ENCODE measurements at regions not wholly inside any gene's neighbourhood (a gene's known extent, or its start where the extent isn't known, plus 50 kb on each side); places are given as distances from the start of the nearest gene placed in this dataset.

DNA sequence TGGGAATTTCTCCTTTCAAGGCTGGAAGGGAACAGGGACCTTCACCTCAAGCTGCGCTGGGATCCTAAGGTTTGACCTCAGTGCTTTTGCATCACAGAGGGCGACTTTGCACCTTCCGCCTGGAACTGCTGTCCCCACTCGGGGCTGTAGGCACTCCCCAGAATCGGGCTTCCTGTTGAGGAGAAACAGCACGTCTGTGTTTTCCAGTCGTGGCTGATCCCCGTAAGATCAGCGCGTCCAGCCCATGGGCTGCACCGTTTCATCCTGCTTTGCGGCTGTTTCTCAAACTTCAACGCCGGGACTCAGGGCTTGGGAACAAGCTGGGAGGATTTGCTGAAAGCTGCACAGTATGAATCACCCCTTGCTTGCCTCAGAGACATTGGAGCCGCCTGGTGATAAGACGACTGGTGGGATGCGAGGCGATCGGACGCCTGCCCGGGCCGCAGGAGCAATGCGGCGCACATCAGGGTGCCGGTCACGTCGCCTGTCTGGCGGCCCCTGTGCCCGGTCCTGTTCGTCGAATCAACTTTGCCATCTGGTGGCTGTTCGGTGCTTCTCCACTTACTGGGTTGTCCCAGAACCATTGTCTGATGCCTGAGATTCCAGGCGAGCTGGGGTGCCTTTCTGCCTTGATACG lies 53.6 kb upstream of the FRMD1 start:
- H3K27ac ChIP-seq (ENCODE audit: insufficient read depth, low read length, poor library complexity, severe bottlenecking): no peak overlapping the region
- no peaks in the 10 kb centered on the region for H3K4me1 ChIP-seq (ENCODE audit: control insufficient read depth, insufficient read depth, low read length, poor library complexity, severe bottlenecking)
- DNase-seq: no peak
- no peak overlapping the region for H3K27ac Mint-ChIP-seq
- H3K36me3 Mint-ChIP-seq: no peaks in the 10 kb centered on the region
- H3K4me1 Mint-ChIP-seq: no peaks in the 10 kb centered on the region
- H3K36me3 ChIP-seq (ENCODE audit: control insufficient read depth, insufficient read depth, low read length): no peaks in the 10 kb centered on the region
- H3K4me3 ChIP-seq (ENCODE audit: low read depth, low read length): no peak overlapping the region
- no peak overlapping the region for H3K4me3 Mint-ChIP-seq
- H3K27me3 Mint-ChIP-seq: peaks cover 4% of the 10 kb centered on the region
- H3K9me3 ChIP-seq (ENCODE audit: control insufficient read depth in 2 of 2, low read length in 2 of 2): no peaks in the 10 kb centered on the region
- ATAC-seq (ENCODE audit: low read depth in 2 of 2): no peak
- H3K27me3 ChIP-seq (ENCODE audit: control insufficient read depth, insufficient read depth, low read length): no peaks in the 10 kb centered on the region
- H3K9me3 Mint-ChIP-seq: peaks cover 0 to 4% (median 0%) of the 10 kb centered on the region in 7 donors

DNA sequence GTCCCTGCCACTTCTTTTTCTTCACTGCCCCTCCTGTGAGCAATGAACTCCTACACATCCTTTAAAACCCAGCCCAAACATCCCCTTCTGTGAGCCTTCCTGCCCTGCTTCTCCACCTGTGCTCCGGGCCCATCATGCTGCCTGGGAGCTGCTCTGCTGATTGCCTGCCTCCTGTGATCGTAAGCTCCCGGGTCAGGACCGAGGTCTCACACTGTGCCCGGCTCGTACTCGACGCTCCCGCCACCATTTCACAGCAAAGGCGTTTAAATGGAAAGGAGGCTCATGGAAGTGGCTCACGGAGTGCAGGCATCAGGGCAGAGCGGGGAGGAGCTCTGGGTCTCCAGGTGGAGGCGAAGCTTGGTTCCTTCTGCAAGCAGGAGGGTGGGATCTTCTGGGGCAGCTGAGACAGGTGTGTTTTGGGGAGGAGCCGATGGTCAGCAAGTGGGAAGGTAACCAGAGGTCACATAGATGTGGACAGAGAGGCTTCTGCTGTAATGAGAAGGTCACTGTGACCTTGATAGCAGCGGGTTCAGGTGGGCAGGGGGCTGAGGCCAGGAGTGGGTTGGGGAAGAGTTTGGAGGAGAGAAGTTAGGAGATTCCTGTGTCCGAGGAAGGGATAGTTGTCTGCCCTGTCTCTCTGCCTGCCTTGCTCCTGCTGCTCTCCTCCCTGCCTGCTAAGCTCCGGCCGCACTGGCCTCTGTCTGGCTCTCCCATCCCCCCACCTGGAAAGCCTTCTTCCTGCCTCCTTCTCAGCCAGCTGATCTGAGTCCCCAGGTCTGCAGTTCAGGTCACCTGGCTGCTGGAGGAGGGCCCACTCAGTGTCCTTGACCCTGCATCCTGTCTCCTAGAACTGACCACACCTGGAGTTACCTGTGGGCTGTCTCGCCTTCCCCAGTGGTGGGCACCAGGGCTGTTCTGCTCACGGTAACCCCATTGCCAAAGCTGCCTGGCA lies 52.7 kb upstream of the FRMD1 start:
- Mint-ChIP-seq H3K27ac (no peak overlapping the region), H3K4me1 (no peaks in the 10 kb centered on the region), H3K36me3 (no peaks in the 10 kb centered on the region), H3K4me3 (no peak overlapping the region), H3K9me3 (peaks cover 0 to 4% (median 0%) of the 10 kb centered on the region in 7 donors), H3K27me3 (peaks cover 4% of the 10 kb centered on the region)
- H3K27ac ChIP-seq (ENCODE audit: insufficient read depth, low read length, poor library complexity, severe bottlenecking): no peak overlapping the region
- ATAC-seq (ENCODE audit: low read depth in 2 of 2) (no peak), DNase-seq (no peak)
- no peaks in the 10 kb centered on the region for H3K27me3 ChIP-seq (ENCODE audit: control insufficient read depth, insufficient read depth, low read length)
- H3K36me3 ChIP-seq (ENCODE audit: control insufficient read depth, insufficient read depth, low read length): no peaks in the 10 kb centered on the region
- H3K4me1 ChIP-seq (ENCODE audit: control insufficient read depth, insufficient read depth, low read length, poor library complexity, severe bottlenecking): no peaks in the 10 kb centered on the region
- H3K9me3 ChIP-seq (ENCODE audit: control insufficient read depth in 2 of 2, low read length in 2 of 2): no peaks in the 10 kb centered on the region
- no peak overlapping the region for H3K4me3 ChIP-seq (ENCODE audit: low read depth, low read length)

DNA sequence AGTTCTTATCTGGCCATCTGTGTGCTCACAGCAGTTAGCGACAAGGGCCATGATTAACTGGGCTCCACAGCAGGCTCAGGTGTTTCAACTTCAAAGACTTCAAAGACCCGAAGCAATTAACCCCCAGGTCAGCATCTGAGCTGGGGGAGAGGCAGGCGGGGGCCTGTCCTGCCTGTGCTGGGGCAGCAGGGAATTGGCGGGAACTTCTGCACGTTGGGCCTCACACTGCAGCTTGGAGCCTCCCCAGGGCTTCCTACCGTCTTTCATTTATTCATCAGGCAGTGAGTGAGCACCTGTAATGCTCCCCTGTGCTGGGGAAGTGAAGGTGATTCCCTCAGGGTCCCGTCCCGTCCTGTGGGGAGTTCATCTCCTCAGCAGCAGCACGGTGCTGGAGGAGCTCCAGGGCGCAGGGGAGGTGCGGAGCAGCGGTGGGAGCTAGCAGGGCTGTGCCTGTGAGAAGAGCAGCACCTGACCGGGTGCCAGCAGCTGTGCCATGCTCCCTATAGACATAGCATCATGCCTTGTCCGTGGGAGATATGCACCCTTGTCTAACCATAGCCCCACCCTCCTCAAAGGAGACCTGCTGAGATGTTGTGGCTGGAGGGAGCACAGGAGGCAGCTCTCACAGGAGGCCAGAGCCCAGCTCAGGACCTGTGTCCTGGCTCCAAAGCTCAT lies 51.8 kb upstream of the FRMD1 start:
- Mint-ChIP-seq H3K36me3 (no peaks in the 10 kb centered on the region), H3K4me1 (no peaks in the 10 kb centered on the region), H3K4me3 (no peak overlapping the region), H3K27me3 (peaks cover 4% of the 10 kb centered on the region), H3K9me3 (peaks cover 0 to 3% (median 0%) of the 10 kb centered on the region in 7 donors), H3K27ac (no peak overlapping the region)
- Histone ChIP-seq H3K36me3 (ENCODE audit: control insufficient read depth, insufficient read depth, low read length) (no peaks in the 10 kb centered on the region), H3K4me1 (ENCODE audit: control insufficient read depth, insufficient read depth, low read length, poor library complexity, severe bottlenecking) (no peaks in the 10 kb centered on the region), H3K9me3 (ENCODE audit: control insufficient read depth in 2 of 2, low read length in 2 of 2) (no peaks in the 10 kb centered on the region), H3K27ac (ENCODE audit: insufficient read depth, low read length, poor library complexity, severe bottlenecking) (no peak overlapping the region), H3K27me3 (ENCODE audit: control insufficient read depth, insufficient read depth, low read length) (no peaks in the 10 kb centered on the region), H3K4me3 (ENCODE audit: low read depth, low read length) (no peak overlapping the region)
- ATAC-seq (ENCODE audit: low read depth in 2 of 2): no peak
- DNase-seq: no peak

DNA sequence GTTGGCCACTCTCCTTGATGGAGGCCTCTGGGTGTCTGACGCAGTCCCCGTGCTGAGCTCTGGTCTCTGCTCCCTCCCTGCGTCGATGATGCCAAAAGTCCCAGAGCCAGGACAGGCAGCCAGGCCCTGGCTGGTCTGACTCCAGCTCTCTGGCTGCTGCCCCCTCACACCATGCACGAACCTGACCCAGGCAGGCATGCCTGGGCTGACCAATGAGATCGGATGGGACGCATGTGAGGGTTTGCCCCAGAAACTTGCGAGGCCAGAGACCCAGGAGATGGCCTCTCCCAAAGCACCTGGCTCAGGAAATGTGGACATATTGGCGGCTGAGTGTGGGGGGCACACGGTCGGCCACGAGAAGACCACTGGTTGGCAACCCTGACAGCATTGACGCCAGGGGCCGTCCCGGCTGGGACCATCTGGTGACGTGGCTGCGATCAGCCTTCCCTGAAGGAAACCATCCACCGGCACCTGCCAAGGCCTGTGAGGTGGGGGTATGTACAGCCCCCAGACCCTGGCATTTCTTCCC lies 51.2 kb upstream of the FRMD1 start:
- Mint-ChIP-seq H3K4me1 (no peaks in the 10 kb centered on the region), H3K27ac (no peak overlapping the region), H3K36me3 (no peaks in the 10 kb centered on the region), H3K4me3 (no peak overlapping the region), H3K27me3 (peaks cover 4% of the 10 kb centered on the region), H3K9me3 (peaks cover 0 to 2% (median 0%) of the 10 kb centered on the region in 7 donors)
- no peak overlapping the region for H3K4me3 ChIP-seq (ENCODE audit: low read depth, low read length)
- ATAC-seq (ENCODE audit: low read depth in 2 of 2) (no peak), DNase-seq (no peak)
- H3K4me1 ChIP-seq (ENCODE audit: control insufficient read depth, insufficient read depth, low read length, poor library complexity, severe bottlenecking): no peaks in the 10 kb centered on the region
- no peaks in the 10 kb centered on the region for H3K36me3 ChIP-seq (ENCODE audit: control insufficient read depth, insufficient read depth, low read length)
- no peaks in the 10 kb centered on the region for H3K9me3 ChIP-seq (ENCODE audit: control insufficient read depth in 2 of 2, low read length in 2 of 2)
- no peaks in the 10 kb centered on the region for H3K27me3 ChIP-seq (ENCODE audit: control insufficient read depth, insufficient read depth, low read length)
- no peak overlapping the region for H3K27ac ChIP-seq (ENCODE audit: insufficient read depth, low read length, poor library complexity, severe bottlenecking)

DNA sequence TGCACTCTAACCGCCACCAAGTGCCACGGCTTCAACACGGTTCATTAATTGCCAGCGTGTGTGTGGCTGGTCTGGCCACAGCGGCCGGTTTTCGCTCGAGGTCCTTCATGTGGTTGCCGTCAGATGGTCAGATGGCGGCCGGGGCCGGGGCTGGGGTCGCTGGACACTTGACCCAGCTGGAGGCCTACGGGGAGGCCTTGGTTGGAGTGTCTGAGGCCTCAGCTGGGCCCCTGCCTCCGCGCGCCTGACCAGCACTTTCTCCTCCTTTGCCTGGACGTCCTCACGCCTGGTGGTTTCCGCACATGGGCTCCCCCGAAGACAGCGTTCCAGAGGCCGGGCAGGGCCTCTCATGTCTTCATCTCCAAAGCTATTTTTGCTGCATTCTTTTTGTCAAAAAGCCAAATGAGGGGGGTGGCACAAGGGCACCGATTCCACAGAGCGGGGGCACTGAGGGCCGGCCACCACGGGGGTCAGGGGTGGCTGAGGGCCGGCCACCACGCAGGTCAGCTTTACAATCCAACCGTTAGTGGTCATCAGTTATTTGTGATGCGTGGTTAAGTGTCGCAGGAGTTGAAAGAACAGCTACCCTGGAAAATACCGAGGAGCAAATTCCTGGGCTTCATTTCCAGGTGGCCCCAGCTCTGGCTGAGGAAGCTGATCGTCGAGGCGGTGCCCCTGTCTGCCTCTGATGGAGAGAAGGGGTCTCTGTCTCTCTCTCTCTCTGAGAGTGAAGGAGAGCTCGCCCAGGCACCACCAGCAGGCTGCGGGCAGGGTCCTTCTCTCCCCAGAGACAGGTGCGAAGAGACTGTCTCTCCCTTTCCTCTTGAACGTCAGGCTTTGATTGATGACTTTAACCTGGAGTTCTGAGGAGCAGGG lies 50.5 kb upstream of the FRMD1 start:
- Histone ChIP-seq H3K27ac (ENCODE audit: insufficient read depth, low read length, poor library complexity, severe bottlenecking) (no peak overlapping the region), H3K27me3 (ENCODE audit: control insufficient read depth, insufficient read depth, low read length) (no peaks in the 10 kb centered on the region), H3K4me3 (ENCODE audit: low read depth, low read length) (no peak overlapping the region), H3K4me1 (ENCODE audit: control insufficient read depth, insufficient read depth, low read length, poor library complexity, severe bottlenecking) (no peaks in the 10 kb centered on the region), H3K9me3 (ENCODE audit: control insufficient read depth in 2 of 2, low read length in 2 of 2) (no peaks in the 10 kb centered on the region), H3K36me3 (ENCODE audit: control insufficient read depth, insufficient read depth, low read length) (no peaks in the 10 kb centered on the region)
- peaks cover 0 to 2% (median 0%) of the 10 kb centered on the region in 7 donors for H3K9me3 Mint-ChIP-seq
- H3K27ac Mint-ChIP-seq: no peak overlapping the region
- no peaks in the 10 kb centered on the region for H3K4me1 Mint-ChIP-seq
- H3K36me3 Mint-ChIP-seq: no peaks in the 10 kb centered on the region
- DNase-seq: no peak
- no peak for ATAC-seq (ENCODE audit: low read depth in 2 of 2)
- H3K4me3 Mint-ChIP-seq: no peak overlapping the region
- peaks cover 4% of the 10 kb centered on the region for H3K27me3 Mint-ChIP-seq

DNA sequence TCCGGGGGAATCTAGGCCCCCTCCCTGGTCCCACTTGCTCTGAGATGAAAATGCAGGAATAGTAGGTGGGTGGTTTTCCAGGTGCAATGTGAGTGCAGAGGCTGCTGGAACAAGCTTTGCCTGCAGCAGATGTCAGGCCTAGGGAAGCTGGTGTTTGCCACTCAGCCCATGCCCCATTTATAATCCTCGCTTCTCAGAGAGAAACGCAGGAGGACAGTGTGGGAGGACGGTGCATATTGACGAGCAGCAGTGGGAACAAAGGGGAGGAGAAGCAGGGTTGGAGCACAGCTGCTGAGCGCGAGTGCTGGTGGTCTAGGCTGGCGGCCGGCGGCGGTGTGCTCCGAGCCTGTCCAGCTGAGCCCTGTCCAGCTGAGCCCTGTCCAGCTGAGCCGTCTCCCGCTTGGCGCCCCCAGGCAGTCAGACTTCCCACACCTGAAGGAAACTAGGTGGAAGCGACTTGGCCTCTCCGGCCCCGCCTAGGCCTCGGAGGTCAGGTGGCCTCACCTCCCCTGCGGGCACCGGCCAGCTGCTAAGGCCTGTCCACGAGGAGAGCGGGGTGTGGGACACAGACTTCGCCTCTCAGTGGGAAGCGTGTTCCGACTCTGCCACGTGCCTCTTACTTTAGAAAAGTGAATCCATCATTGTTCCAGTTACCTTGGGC lies 49.7 kb upstream of the FRMD1 start:
- peaks cover 4% of the 10 kb centered on the region for H3K27me3 Mint-ChIP-seq
- Histone ChIP-seq H3K4me3 (ENCODE audit: low read depth, low read length) (no peak overlapping the region), H3K36me3 (ENCODE audit: control insufficient read depth, insufficient read depth, low read length) (no peaks in the 10 kb centered on the region), H3K27ac (ENCODE audit: insufficient read depth, low read length, poor library complexity, severe bottlenecking) (no peak overlapping the region), H3K27me3 (ENCODE audit: control insufficient read depth, insufficient read depth, low read length) (no peaks in the 10 kb centered on the region), H3K9me3 (ENCODE audit: control insufficient read depth in 2 of 2, low read length in 2 of 2) (no peaks in the 10 kb centered on the region), H3K4me1 (ENCODE audit: control insufficient read depth, insufficient read depth, low read length, poor library complexity, severe bottlenecking) (no peaks in the 10 kb centered on the region)
- no peak overlapping the region for H3K4me3 Mint-ChIP-seq
- H3K27ac Mint-ChIP-seq: no peak overlapping the region
- H3K9me3 Mint-ChIP-seq: peaks cover 0 to 2% (median 0%) of the 10 kb centered on the region in 7 donors
- no peak for DNase-seq
- ATAC-seq (ENCODE audit: low read depth in 2 of 2): no peak
- no peaks in the 10 kb centered on the region for H3K4me1 Mint-ChIP-seq
- no peaks in the 10 kb centered on the region for H3K36me3 Mint-ChIP-seq
